ENCODE measurements at regions not wholly inside any gene's neighbourhood (a gene's known extent, or its start where the extent isn't known, plus 50 kb on each side); places are given as distances from the start of the nearest gene placed in this dataset.

- H3K9me3 ChIP-seq = no peaks in the 10 kb centered on the region
- TF ChIP-seq, protein P1, sequence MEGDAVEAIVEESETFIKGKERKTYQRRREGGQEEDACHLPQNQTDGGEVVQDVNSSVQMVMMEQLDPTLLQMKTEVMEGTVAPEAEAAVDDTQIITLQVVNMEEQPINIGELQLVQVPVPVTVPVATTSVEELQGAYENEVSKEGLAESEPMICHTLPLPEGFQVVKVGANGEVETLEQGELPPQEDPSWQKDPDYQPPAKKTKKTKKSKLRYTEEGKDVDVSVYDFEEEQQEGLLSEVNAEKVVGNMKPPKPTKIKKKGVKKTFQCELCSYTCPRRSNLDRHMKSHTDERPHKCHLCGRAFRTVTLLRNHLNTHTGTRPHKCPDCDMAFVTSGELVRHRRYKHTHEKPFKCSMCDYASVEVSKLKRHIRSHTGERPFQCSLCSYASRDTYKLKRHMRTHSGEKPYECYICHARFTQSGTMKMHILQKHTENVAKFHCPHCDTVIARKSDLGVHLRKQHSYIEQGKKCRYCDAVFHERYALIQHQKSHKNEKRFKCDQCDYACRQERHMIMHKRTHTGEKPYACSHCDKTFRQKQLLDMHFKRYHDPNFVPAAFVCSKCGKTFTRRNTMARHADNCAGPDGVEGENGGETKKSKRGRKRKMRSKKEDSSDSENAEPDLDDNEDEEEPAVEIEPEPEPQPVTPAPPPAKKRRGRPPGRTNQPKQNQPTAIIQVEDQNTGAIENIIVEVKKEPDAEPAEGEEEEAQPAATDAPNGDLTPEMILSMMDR (IDR thresholded peaks at IDR 0.05) = no peak
- TF ChIP-seq POLR2A (IDR thresholded peaks at IDR 0.05) (no peak), POLR2AphosphoS5 (IDR thresholded peaks at IDR 0.05) (no peak), EP300 (IDR thresholded peaks at IDR 0.05) (no peak)
- no peaks in the 10 kb centered on the region for H3K27me3 ChIP-seq
- intact Hi-C loops (cut with DNase I; ENCODE audit: low total_unique reads) = no loop called here
- 59 to 85% (median 76%) methylated on average over 4 of the region's 4 CpGs for WGBS, 5 donors
- H3K4me3 ChIP-seq = no peak overlapping the region
- DNase-seq = no peak
- no peaks in the 10 kb centered on the region for H3K4me1 ChIP-seq
- H3K27ac ChIP-seq = no peak overlapping the region
- no peaks in the 10 kb centered on the region for H3K36me3 ChIP-seq
Observed at GRCh38 chr7:41257660-41258059, 445.2 kb downstream of the INHBA start.

DNA sequence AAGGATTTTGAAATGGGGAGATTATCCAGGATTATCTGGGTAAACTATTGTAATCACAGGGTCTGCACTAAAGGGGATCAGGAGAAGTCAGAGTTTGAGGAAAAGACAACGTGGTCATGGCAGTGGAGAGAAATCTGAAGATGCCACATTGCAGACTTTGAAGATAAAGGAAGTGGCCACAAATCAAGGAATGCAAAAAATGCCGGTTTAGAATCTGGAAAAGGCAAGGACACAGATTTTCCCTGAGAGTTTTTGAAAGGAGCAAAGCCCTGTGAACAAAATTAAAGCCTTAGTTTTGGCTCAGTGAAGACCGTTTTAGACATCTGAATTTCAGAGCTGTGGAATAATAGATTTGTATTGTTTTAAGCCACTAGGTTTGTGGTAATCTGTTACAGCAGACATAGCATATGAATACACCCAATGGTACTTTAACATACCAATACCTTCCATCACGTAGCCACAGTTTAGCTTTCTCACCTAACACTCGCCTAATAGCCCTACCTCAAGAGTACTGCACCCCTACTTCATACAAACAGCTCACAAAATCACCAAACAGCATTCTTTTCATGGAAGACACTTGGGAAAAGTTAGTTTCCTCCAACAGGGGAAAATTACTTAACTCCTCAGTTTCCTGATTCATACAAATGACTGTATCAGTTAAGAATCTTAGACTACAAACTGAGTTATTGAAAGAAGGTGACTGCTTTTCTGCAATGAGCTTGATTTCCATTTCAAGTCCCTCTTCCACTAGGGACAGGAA lies 446.5 kb downstream of the INHBA start:
- no peak overlapping the region for H3K27ac ChIP-seq
- intact Hi-C loops (cut with DNase I; ENCODE audit: low total_unique reads) = no loop called here

GRCh38 chr7:41255716-41256115 lies 447.2 kb downstream of the INHBA start:
- intact Hi-C loops (cut with DNase I; ENCODE audit: low total_unique reads) = no loop called here
- WGBS, 5 donors = 59 to 72% (median 63%) methylated on average over 2 of the region's 2 CpGs
- no peaks in the 10 kb centered on the region for H3K9me3 ChIP-seq

More for the DNA sequence above, 446.5 kb downstream of the INHBA start:
- TF ChIP-seq, protein P1 (IDR thresholded peaks at IDR 0.05) = no peak
- TF ChIP-seq POLR2AphosphoS5 (IDR thresholded peaks at IDR 0.05) (no peak), EP300 (IDR thresholded peaks at IDR 0.05) (no peak), POLR2A (IDR thresholded peaks at IDR 0.05) (no peak)
- 32 to 71% (median 45%) methylated on average over 5 of the region's 5 CpGs for WGBS, 5 donors
- Histone ChIP-seq H3K36me3 (no peaks in the 10 kb centered on the region), H3K9me3 (no peaks in the 10 kb centered on the region), H3K4me1 (no peaks in the 10 kb centered on the region), H3K4me3 (no peak overlapping the region), H3K27me3 (no peaks in the 10 kb centered on the region)
- no peak for DNase-seq

DNA sequence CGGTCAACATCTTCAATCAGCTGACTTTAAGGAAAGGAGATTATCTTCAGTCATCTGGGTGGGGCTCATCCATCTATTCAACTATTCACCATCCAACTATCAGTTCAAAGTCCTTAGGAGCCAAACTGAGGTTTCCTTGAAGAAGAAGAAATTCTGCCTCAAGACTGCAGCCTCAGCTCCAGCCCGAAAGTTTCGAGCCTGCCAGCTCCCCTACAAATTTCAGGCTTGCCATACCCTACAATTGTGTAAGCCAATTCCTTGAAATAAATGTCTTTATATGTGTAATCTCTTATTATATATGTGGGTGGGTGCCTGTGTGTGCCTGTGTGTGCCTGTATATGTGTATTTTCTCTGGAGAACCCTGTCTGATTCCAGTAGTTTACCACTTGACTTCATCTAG lies 447.8 kb downstream of the INHBA start:
- 74 to 95% (median 76%) methylated on average over 3 of the region's 3 CpGs for WGBS, 5 donors
- TF ChIP-seq POLR2A (IDR thresholded peaks at IDR 0.05) (no peak), EP300 (IDR thresholded peaks at IDR 0.05) (no peak), POLR2AphosphoS5 (IDR thresholded peaks at IDR 0.05) (no peak)
- TF ChIP-seq, protein P1 (IDR thresholded peaks at IDR 0.05) = no peak
- intact Hi-C loops (cut with DNase I; ENCODE audit: low total_unique reads) = no loop called here

More at GRCh38 chr7:41255716-41256115, 447.2 kb downstream of the INHBA start:
- Histone ChIP-seq H3K36me3 (no peaks in the 10 kb centered on the region), H3K4me1 (no peaks in the 10 kb centered on the region), H3K27me3 (no peaks in the 10 kb centered on the region), H3K4me3 (no peak overlapping the region), H3K27ac (no peak overlapping the region)
- no peak for DNase-seq
- TF ChIP-seq, protein P1 (IDR thresholded peaks at IDR 0.05) = no peak
- TF ChIP-seq POLR2AphosphoS5 (IDR thresholded peaks at IDR 0.05) = no peak
- TF ChIP-seq POLR2A (IDR thresholded peaks at IDR 0.05) = no peak
- TF ChIP-seq EP300 (IDR thresholded peaks at IDR 0.05) = no peak

More for the DNA sequence above, 447.8 kb downstream of the INHBA start:
- H3K27ac ChIP-seq = no peak overlapping the region
- no peak overlapping the region for H3K4me3 ChIP-seq
- no peaks in the 10 kb centered on the region for H3K36me3 ChIP-seq
- H3K4me1 ChIP-seq = no peaks in the 10 kb centered on the region
- no peaks in the 10 kb centered on the region for H3K27me3 ChIP-seq
- H3K9me3 ChIP-seq = no peaks in the 10 kb centered on the region
- DNase-seq = no peak

Data from stomach (tissue), 8 donors.